NCI-H2107 treated with DMSO at 0.1 percent for 48 hours (cell line): ENCODE measurements at regions not wholly inside any gene's neighbourhood (a gene's known extent, or its start where the extent isn't known, plus 50 kb on each side); places are given as distances from the start of the nearest gene placed in this dataset.

ENCODE experiments used
- DNase-seq: peaks from one replicate; lab custom pipeline; 2025; ENCODE audit not compliant: unreplicated experiment; lab: John Stamatoyannopoulos, UW

- no peak for DNase-seq
These were observed 243.5 kb upstream of the HS3ST5 start for GRCh38 chr6:114586298-114586697.

- DNase-seq = no peak
These were observed 238.5 kb upstream of the HS3ST5 start for GRCh38 chr6:114581293-114581692.

- DNase-seq = no peak
These were observed 238.1 kb upstream of the HS3ST5 start for GRCh38 chr6:114580882-114581281.

DNA sequence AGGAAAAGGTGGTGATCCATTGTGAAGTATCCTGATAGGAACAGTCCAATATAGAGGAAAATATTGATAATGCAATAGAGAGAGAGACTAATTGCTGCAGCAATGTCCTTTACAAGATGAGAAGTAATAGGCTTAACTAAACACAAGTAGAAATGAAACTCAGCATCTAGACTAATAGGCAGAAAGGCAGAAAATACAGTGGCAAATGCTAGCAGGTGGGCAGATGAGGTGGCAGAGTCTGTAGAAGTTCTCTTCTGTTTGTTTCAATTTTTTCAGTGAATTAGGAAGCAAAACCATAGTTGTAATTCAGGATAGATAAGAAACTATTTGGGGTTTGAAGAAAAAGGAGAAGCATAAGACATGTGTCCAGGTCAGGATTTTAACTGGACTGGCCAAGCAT is 236.7 kb upstream of the HS3ST5 start:
- DNase-seq = no peak

GRCh38 chr6:114577109-114577508 is 234.3 kb upstream of the HS3ST5 start:
- no peak for DNase-seq

DNA sequence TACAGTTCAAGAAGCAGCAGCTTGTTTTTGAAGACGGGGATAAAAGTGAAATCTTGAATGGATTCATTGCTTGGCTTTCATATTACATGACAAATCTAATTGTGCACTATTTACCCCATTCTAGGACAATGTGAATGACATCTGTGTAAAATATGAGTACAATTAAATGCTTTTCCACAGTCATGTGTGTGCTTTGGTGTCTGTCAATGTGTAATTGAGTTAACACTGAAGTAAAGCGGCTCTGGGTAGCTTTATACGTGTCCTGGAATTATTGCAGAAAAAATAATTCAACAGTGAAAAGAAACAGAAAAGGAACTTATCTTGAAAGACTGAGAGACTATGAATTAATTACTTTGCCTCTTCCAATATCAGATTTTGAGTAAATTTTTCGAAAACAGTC is 233.5 kb upstream of the HS3ST5 start:
- no peak for DNase-seq

DNA sequence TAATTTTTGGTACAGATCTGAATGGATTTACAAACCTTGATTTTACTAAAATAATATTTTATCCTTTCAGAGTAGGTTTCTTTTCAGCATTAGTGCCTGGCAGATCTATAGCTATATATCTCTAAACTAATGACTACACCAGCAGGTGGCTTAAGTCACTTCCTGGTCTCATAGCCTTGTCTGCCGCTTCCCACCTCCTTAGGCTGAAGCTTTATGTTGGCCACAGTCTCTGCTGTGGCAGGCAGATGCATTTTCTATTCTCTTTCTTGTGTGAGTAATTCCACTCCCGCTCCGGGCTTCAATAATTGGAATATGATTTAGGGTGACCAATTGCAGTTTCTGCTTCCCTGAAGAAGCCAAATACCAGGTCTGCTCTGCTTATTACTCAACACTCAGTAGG is 226.8 kb upstream of the HS3ST5 start:
- no peak for DNase-seq

DNA sequence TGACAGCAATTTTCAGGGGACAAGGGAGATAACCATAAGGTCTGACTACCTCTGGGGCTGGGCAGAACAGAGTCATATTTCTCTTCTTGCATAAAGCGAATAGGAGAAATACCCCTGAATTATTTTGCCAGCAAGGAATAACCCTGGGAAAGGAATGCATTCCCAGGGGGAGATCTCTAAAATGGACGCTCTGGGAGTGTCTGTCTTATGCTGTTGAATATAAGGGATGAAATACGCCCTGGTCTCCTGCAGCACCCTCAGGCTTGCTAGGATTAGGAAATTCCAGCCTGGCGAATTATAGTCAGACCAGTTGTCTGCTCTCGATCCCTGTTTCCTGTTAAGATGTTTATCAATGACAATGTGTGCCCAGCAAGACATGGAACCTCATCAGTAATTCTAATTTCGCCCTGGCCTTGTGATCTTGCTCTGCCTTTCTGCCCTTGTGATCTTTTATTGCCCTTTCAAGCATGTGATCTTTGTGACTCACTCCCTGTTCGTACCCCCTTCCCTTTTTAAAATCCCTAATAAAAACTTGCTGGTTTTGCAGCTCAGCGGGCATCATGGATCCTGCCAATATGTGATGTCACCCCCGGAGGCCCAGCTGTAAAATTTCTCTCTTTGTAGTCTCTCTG is 221.6 kb upstream of the HS3ST5 start:
- DNase-seq = no peak

DNA sequence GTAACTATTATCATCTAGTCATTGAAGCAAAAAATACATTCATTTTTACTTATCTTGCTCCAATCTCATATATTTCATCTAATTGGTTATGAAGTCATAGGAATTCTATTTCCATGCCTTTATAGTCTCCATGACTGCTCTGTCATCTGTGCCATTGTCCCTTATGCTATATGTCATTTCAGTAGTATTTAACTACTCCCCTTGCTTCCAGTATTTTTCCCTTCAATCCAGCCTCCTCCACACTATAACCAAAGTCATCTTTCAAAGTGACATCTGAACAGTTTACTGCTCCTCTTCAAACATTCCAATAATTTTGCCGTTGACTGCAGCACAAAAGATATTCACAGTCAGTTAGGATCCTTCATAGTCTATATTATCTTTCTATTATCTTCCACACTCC is 216.6 kb upstream of the HS3ST5 start:
- no peak for DNase-seq

DNA sequence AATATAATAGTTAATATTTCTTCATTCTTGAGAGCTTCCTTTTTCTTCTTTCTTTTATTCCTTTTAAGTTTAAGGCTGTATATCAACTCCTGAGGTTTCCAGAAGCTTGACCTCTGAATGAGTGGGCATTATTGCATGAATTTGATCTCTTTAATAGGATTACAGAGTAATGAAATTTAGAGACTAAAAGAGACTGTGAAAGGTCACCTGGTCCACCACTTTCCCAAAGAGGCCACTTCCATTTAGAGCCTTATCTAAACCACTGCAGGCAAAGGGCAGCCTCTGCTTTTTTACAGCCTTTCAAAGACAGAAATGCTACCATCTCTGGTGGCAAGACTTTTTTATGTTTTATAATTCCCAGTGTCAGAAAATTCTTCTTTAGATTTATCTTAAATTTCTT is 215.3 kb upstream of the HS3ST5 start:
- DNase-seq = no peak

GRCh38 chr6:114556846-114557488 is 214.1 kb upstream of the HS3ST5 start:
- DNase-seq = no peak

- no peak for DNase-seq
These were observed 207.5 kb upstream of the HS3ST5 start for GRCh38 chr6:114550316-114550715.

- no peak for DNase-seq
These were observed 200.9 kb upstream of the HS3ST5 start for GRCh38 chr6:114543696-114544095.

GRCh38 chr6:114541794-114542193 is 199.0 kb upstream of the HS3ST5 start:
- DNase-seq = no peak

- no peak for DNase-seq
These were observed 195.2 kb upstream of the HS3ST5 start for GRCh38 chr6:114537977-114538376.

- no peak for DNase-seq
These were observed 192.0 kb upstream of the HS3ST5 start for GRCh38 chr6:114534813-114535212.

- DNase-seq = no peak
These were observed 181.3 kb upstream of the HS3ST5 start for GRCh38 chr6:114524081-114524480.

DNA sequence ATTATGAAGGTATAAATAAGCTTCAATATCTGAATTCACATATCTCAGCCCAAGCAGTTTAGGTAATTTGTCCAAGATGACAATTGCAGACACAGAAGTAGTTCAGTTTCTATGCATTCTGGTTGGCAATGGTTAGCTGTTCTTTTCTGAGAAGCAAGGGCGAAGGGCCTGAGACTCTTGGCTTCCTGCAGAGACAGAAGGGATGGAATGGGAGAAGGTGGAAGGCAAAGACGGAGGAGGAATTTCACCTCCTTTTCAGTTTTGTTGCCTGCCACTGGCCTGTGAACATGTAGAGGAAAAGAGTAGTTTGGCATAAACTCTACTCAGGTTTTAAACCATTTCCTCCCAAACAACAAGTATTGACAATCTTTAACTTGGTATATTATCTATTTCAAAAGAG is 180.7 kb upstream of the HS3ST5 start:
- DNase-seq = no peak

DNA sequence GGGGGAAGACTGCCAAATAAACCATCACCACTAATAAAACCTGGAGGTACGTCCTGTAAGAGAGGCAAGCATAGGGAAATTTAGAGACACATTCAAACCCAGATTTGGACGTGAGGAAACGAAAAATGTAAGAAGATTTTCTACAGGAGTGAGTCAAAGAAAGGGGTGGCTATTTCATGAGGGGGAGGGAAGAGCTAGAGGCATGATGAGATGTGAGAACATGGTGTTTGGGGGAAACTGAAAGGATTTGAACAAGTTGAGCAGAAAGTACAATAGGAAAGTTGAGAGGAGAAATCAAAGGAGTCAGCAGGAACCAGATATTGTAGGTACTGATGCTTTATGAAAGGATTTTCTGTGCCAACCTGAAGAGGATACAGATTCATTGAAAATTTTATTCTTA is 179.1 kb upstream of the HS3ST5 start:
- DNase-seq = no peak

- DNase-seq = no peak
These were observed 178.2 kb upstream of the HS3ST5 start for GRCh38 chr6:114520976-114521375.

DNA sequence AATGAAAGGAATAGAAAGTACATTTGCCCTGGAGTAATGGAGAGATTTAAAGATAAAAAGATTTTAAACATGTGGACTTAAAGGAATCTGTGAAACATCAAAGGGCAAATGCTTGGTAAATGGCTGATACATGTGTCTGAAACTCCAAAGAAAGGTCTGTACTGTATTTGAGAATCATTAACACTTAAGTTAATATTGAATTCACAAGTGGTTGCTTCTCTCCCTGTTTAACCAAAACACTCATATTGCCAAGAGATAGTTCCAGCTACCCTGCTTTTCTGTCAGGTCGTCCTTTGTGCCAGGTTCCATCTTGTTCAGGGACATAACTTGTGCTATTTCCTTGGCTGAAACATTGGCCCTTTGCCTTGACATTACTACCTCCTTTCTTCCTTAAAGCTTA is 171.3 kb upstream of the HS3ST5 start:
- DNase-seq = no peak

DNA sequence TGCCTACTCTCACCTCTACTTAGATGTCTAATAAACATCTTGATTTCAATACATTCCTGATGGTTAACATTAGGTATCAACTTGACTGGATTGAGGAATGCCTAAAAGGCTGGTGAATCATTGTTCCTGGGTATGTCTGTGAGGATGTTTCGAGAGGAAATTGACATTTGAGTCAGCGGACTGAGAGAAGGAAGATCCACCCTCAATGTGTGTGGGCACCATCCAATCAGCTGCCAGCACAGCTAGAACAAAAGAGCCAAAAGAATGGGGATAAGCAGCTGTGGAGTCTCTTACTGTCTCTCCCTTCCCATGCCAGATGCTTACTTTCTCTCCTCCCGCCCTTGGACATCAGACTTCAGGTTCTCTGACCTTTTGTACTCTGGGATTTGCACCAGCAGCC is 128.6 kb upstream of the HS3ST5 start:
- no peak for DNase-seq

DNA sequence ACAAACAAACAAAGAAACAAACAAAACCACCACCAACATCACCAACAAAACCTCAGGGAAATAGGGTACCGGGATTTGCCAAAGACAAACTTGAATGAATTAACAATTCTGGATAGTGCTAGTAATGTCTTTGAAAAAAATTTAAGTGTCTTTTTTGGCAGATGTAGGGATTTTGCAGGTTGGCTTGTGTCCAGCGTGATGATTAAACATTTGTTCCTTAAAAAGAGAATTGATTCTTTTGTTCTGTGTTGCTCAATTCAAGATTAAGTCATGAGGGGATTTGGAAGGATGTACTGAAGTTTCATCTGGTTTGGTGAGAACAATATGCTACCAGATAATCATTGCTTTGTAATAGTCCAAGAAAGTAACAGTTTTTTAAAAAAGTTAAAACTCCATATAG is 125.1 kb upstream of the HS3ST5 start:
- DNase-seq = no peak
